ELF-1 (cell line): ENCODE measurements at regions not wholly inside any gene's neighbourhood (a gene's known extent, or its start where the extent isn't known, plus 50 kb on each side); places are given as distances from the start of the nearest gene placed in this dataset.

Experiments
- DNase-seq: peaks from one replicate; pipeline ENCODE4 v3.0.0-alpha.2; 2016; ENCODE audit warnings: low read depth, low spot score

DNA sequence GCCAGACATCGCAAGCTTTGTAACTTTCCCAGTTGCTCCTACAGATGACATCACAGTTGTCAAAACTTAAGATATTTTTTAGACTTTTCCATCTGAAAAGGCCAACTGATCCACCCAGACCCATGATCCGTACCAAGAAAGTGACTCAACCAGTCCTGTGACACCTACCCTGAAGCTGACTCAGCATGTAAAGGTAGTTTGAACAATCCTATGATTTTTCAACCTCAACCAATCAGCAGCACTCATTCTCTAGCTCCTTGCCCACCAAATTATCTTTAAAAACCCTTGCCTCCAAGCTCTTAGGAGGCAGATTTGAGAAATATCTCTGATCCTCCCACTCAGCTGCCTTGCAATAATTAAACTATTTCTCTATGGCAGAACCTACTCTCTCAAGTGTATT is 1686.7 kb upstream of the LRRTM1 start:
- no peak for DNase-seq

DNA sequence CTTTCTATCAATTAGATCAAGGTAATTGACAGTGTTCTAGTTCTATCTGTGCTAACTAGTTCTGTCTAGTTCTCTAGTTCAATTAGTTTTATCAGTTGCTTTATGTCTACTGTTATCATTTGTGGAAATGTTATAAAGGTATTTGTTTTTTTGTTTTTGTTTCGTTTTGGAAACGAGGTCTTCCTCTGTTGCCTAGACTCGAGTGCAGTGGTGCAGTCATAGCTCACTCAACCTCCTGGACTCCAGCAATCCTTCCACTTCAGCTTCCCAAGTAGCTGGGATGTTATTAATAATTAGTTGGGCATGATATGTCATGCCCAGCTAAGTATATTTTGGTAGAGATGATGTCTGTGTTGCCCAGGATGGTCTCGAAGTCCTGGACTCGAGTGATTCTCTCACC is 1682.8 kb upstream of the LRRTM1 start:
- no peak for DNase-seq

DNA sequence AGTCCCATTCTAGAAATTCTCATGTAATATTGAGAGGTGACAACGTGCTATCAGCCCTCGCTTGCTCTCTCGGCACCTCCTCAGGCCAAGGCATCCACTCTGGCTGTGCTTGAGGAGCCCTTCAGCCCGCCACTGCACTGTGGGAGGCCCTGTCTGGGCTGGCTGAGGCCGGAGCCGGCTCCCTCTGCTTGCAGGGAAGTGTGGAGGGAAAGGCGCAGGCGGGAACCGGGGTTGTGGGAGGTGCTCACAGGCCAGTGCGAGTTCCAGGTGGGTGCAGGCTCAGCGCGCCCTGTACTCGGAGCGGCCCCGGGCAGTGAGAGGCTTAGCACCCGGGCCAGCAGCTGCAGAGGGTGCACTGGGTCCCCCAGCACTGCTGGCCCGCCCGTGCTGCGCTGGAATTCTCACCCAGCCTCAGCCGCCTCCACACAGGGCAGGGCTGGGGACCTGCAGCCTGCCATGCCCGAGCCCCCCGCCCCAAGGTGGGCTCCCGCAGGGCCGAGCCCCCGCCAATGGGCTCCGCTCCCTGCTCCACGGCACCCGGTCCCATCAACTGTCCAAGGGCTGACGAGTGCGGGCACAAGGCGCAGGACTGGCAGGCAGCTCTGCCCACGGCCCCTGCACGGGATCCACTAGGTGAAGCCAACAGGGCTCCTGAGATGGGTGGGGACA is 1680.6 kb upstream of the LRRTM1 start:
- no peak for DNase-seq

DNA sequence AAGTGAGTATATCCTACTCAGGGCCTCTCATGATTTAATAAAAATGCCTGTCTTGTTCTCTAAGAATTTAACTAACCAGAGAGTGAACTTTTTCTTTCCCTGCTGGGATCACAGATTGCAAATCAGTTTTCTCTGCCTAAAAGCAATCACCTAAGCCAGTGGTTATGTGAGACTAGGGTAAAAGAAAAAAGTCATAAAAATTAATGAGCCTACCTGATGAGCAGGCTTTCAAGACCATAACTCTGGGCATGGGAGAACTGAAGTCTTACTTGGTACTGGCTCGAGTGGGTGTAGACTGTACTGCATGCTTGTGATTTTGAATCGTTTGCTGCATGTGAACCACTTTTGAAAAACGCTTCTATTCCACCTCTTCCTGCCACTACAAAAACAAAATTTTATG is 1677.0 kb upstream of the LRRTM1 start:
- no peak for DNase-seq

DNA sequence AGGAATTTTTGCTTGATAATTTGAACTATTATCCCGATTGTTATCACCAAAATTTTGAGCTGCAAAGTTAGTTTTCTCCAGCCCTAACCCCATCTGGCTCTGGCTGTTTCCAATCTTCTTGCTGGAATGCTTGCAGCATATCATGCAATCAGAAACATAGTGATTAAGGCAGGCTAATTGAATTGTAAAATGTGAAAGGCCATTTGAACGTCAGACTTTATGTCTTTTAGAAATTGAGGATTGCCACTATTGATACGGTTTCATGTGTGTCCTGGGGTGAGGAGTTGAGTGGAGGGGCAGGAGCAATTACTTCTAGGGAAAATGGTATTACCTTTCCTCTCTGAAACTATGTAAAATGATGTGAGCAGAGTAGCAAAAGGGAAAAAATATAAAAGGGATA is 1674.5 kb upstream of the LRRTM1 start:
- no peak for DNase-seq

DNA sequence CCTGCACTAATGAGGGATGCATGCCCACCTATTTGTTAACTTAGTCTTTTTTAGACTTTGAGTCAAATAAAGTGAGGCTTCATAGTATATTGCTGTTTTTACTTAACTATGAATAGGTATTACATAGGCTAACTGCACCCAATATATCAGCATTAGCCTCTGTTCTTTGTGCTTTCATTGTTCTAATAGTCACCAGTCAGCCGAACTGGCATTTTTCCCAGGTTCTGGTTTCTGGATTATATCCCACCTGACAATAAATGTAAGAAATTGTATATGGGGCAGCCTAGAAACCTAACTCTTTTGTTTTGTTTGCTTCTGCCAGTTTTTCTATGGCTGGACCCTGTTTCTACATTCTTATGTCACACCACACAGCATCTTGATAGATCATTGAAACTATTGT is 1672.4 kb upstream of the LRRTM1 start:
- no peak for DNase-seq

DNA sequence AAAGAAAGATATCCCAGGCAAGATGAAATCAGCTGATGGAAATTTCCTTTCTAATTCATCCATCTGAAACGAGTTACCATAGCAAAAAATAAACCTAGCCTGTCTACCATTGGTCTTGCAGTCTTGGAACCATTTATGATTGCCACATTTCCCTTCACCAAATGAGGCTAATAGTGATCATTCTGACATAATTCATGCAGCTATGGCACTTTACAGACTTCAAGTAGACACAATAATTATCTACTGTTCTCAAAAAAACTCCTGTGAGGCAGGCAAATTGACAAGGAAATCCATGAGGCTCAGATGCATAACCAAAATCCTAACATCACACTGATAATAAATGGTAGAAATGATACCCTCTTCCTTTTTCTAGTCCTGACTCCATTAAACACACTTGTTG is 1669.7 kb upstream of the LRRTM1 start:
- no peak for DNase-seq

DNA sequence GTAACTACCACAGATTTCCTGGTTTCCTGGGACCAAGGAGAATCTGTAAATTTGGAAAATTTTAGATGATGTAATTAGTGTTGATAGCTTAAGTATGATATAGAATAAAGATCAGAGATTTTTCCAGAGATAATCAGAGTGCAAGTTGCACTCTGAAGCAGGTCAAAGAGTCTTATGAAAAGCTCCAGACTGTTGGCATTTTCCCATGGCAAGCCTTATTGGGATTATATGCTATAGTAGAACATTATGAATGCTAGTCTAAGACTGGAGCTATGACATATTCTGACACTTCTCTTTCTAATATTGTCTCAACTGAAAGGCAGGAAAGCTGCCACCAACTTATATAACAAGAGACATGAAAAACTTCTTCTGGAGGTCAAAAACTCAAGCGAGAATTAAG is 1638.3 kb upstream of the LRRTM1 start:
- DNase-seq, result no peak

DNA sequence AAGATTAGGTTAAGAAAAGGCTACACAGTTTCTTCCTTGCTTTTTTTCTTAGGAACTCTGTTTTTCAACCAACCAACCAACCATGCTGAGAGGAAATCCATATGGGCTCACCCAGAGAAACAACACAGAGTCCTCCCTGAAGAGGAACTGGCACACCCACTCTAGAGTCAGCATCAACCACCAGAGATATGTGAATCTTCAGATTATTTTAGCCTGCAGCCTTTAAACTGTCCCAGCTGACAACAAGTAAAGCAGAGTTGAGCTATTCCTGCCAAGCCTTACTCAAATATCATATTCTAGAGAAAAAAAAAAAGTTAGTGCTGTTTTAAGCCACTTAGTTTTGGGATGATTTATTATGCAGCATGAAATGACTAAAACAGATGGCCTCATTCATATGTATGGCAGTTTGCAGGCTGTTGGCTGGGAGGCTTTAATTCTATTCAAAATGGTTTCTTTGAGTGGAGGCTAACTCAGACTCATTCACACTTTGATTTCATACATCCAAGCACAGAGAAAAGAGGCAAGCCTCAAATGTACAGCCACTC is 1637.7 kb upstream of the LRRTM1 start:
- no peak for DNase-seq

DNA sequence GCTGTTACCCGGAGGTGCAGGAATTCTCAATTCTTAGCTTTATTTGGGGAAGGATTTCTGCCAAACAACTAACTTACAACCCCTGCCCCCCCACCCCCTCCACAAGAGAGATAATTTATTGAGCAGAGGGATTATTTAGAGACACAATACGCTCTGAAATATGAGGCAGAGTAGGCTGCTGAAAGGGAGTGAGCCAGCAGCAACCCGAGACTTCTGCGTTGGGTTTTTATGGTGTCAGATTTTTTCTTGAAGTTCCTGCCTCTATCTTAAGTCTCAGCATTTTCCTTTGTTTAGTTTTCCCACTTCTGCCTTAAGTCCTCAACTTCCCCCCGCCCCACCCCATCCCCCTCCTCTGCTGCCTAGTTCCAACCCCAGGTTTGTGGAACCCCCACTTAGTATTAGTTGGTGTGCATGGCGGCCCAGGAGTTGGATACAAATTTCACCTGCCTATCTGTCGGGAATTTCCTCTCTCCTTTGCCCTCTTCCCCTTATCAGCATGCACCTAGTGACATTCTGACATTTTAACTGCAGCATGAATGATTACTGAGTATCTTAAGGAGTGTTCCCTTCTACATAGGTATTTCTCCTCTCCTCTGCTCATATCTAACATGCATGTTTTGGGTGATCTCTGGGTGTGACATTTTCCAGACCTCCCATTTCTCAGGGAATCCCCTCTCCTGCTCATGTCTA is 1635.9 kb upstream of the LRRTM1 start:
- no peak for DNase-seq

DNA sequence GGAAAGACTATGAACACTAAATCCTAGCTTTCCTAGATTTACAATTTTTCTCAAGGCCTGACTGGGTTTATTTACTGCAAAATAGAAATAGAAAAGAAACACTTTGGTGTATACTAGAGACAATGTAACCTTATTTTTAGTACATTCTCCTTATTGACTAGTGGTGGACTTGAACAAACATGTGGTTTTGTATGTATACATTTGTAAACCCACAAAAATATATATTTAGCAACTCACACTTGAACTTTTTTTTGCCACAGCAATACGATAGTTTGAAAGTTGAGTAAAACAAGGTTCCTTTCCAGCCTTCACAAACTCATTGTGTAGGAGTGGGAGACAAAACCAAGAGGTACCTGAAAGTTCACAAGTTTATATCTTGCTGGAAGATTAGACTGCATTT is 1633.4 kb upstream of the LRRTM1 start:
- DNase-seq, result no peak

DNA sequence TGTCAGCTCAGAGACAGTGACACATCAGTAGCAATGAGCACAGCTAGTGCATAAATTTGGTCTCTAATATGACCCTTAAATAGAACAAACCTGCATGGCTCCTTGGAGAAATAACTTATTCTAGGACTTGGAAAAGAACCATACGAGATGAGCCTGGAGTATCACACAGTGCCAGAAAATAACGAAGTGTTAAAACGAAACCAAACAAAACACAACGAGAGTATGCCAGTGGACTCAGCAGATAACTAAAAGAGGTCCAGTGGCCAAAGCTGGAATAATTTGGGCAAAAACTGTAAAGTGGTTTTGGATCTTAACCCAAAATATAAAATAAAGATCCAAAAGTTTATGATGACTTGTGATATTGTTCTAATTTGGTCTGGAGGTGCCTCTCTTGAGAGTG is 1599.0 kb upstream of the LRRTM1 start:
- DNase-seq, result no peak

DNA sequence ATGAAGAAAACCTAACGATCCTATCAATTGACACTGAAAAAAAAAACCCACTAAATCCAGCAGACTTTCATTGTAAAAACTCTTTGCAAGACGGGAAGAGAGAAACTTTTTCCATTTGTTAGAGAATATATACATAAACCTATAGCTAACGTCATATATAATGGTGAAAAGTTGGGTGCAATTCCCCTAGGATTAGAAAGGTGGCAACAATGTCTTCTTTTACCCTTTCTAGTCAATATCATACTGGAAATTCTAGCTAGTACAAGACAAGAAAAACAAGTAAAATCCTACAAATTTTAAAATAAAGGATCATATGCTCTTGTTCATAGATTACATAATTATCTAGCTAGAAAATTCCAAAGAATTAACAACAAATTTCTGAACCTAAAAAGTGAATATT is 1596.5 kb upstream of the LRRTM1 start:
- DNase-seq, result no peak

DNA sequence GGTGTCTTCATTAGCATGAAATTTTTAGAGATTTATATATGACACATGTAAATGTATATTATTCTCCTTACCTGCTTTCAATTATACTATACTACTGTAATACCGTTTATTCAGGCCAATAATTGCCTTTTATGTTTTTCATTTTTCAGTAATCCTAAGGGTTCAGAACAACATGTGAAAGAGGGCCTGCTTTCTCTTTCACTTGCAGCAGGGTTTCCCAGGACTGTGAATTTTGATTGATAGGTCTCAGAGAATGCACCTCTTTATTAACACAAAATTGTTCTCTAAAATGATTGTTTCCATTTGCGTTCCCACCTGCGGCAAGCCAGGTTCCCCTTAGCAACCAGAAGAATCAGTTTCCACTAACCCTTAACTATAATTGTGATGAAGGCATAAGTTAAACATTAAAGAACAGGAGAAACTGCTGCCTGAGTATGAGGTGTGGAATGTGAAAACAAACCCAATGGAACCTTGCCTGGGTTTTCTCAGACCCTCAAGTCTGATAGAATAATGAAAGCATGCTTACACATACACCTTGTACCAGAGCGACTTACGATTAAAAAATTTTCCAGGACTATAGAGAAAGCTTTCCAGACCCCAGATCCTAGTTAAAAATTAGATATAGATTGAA is 1591.2 kb upstream of the LRRTM1 start:
- no peak for DNase-seq

DNA sequence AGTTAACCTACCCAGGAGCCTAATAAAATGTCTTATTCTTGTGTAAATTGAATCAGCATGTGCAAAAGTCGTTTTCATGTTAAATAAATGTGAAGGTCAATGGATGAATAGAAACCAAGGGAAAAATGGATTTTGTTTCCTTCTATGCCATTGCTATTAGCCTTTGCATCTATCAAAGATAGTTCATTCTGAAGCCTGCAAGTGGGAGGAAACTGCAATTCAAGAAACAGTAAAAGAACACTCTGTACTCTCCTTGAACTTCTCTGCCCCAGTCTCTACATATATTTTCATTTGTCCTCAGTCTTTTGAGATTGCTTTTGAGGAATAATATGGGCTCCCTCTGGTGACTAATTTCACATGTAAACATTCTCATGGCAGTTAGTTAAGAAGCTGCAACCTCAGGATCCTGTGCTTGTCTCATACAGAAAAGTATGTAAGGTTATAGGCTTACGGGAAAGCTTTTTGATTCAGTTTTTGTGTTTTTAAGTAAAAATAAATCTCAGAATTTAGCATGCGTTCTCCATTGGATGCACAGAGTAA is 1590.0 kb upstream of the LRRTM1 start:
- DNase-seq, result no peak

DNA sequence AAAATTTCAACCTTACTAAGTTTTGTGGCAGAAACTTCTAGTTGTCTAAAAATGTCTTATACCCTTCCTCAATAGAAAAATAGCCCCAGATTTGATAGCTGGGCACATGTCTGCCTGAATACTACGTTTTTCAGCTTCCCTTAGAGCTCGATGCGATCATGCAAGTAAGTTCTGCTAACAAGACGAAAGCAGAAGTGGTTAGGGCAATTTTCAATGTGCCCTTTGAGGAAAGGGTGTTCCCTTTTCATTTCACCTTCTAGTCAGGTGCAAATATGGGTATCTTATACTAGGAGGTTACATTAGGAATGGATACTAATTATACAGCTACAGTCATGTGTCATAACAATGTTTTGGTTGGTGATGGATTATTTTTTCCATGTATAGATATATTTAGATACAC is 1572.1 kb upstream of the LRRTM1 start:
- DNase-seq, result no peak

DNA sequence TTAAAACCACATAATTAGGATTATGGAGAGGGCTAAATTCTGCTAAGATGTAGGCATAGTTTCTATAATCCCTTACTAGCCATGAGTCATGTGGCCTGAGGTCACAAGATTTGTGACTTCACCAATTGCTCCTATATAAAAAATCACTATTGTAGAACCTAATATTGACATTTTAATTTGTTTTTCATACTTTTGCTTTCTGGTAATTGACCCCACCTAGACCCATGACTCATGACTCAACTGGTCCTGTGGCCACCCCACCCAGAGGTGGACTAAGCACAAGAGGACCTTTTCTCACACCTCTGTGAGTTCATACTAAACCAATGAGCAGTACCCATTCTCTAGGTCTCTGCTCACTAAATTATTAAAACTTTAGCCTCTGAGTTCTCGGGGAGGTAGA is 1567.5 kb upstream of the LRRTM1 start:
- no peak for DNase-seq

DNA sequence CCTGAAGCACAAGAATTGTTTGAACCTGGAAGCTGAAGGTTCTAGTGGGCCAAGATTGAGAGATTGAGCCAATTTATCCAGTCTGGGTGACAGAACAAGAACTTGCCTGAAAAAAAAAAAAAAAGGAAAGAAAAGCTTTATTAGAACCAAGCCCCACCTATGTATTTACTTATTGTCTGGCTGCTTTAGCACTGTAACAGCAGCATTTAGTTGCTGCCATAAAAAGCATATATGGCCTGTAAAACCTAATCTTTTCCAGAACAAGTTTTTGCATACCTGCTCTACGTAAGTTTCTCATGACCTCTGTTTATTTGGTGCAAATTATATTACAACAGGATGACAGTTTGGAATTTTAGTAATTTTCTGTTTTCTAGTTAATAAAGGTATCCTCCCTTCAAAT is 1565.6 kb upstream of the LRRTM1 start:
- no peak for DNase-seq

DNA sequence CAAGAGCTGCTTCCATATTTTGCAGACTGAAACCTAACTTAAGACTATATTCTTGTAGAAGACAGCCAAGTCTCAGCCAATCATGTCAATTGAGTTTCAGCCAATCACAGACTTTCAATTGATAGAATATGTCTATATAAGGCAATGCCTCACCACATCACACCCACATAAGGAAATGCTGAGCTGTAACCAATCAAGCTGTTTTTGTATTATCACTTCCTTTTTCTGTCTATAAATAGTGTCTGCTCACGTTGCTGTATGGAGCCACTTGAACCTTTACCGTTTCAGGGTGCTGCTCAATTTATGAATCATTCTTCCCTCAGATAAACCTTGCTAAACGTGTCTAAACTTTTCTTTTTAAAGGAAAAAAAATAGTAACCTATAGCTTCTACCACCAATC is 1554.4 kb upstream of the LRRTM1 start:
- DNase-seq, result no peak

DNA sequence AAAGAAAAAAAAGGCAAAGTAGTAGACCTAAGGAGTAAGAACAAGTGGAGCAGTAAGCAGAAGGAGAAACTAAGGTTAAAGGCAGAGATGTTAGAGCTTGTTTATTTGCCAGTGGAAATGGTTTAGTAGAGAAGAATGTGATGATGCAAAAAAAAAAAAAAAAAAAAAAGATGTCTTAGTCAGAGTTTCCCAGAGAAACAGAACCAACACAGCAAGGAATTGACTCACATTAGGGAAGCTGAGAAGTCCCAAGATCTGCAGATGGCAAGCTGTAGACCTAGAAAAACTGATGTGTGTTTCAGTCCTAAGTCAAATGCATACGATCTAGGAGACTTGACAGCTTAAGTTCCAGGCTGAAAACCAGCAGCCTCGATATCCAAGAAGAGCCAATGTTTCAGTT is 1548.8 kb upstream of the LRRTM1 start:
- no peak for DNase-seq

DNA sequence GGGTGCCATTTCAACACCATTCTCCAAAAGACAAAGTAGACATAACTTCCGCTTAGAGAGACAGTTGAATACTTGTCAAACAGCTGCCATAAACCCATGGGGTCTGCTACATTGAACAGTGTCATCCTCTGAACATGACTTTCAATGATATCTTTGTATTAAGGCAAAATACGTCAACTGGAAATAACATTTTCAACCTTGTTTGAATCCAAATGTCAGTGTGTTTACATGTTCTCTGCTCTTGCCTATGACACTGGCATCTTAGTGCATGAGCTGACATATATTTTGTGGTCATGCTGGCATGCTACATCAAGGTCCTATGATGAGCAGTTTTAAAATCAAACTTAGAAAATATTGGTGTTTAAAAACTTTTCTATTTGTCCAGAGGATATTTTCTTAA is 1548.1 kb upstream of the LRRTM1 start:
- no peak for DNase-seq

DNA sequence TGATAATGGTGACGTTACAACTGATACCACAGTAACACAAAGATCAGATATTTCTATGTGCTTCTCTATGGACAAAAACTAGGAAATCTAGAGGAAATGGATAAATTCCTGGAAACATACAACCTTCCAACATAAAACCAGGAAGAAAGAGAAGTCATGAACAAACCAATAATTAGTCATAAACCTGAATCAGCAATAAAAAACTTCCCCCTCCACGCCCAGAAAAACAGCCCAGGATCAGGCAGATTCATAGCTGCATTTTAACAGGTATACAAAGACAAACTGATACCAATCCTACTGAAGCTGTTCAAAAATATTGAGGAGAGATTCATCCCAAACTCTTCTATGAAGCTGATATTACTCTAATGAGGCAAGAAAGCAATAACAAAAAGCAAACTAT is 1535.2 kb upstream of the LRRTM1 start:
- no peak for DNase-seq
